ENCODE measurements at regions not wholly inside any gene's neighbourhood (a gene's known extent, or its start where the extent isn't known, plus 50 kb on each side); places are given as distances from the start of the nearest gene placed in this dataset.

DNA sequence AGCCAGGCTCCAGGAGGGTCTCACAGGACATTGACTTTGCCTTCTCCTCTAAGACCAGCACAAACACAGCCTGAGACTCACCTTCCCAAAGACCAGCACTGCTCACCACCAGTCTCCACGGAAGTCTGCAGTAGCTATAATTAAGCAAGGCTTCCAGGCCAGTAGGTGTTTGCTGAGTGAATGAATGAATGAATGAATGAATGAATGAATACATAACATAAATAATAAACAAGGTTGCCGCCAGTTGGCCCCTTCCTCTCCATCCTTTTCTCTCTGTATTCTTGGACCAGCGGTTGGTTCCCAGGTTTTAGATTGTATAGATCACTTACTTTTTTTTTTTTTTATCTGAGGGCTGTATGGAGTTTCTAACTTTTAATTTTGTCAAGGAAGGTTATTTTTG, 222.4 kb upstream of the ID2 start:
- TF ChIP-seq, protein P1, sequence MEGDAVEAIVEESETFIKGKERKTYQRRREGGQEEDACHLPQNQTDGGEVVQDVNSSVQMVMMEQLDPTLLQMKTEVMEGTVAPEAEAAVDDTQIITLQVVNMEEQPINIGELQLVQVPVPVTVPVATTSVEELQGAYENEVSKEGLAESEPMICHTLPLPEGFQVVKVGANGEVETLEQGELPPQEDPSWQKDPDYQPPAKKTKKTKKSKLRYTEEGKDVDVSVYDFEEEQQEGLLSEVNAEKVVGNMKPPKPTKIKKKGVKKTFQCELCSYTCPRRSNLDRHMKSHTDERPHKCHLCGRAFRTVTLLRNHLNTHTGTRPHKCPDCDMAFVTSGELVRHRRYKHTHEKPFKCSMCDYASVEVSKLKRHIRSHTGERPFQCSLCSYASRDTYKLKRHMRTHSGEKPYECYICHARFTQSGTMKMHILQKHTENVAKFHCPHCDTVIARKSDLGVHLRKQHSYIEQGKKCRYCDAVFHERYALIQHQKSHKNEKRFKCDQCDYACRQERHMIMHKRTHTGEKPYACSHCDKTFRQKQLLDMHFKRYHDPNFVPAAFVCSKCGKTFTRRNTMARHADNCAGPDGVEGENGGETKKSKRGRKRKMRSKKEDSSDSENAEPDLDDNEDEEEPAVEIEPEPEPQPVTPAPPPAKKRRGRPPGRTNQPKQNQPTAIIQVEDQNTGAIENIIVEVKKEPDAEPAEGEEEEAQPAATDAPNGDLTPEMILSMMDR (IDR thresholded peaks at IDR 0.05), result no peak
- TF ChIP-seq POLR2A (IDR thresholded peaks at IDR 0.05), result no peak
